H1 (cell line): ENCODE measurements at regions not wholly inside any gene's neighbourhood (a gene's known extent, or its start where the extent isn't known, plus 50 kb on each side); places are given as distances from the start of the nearest gene placed in this dataset.

ENCODE experiments used
- CTCF ChIA-PET: fragments of 300-600 bp; sonication (Branson Sonifier 250); formaldehyde crosslinking; loops from one replicate; lab custom pipeline; 2021; ENCODE audit not compliant: partially characterized antibody; lab: Charles Lee
- POLR2A ChIA-PET: fragments of 300-600 bp; sonication (Branson Sonifier 250); formaldehyde crosslinking; loops from one replicate; lab custom pipeline; 2021; ENCODE audit warnings: inconsistent platforms; ENCODE audit not compliant: partially characterized antibody; lab: Charles Lee
- DNase-seq, 2 experiments: peaks; one replicate each; pipeline versions ENCODE4 v3.0.0 to v3.0.0-alpha.2; 2010 to 2022; ENCODE audit warnings: low spot score in 2 of 2, low read depth in 1 of 2, mixed read lengths in 1 of 2
- FAIRE-seq: peaks from 2 replicates; lab custom pipeline; 2011; peaks lifted over from hg19 to GRCh38; lab: Jason Lieb, UNC
- H2AFZ ChIP-seq: 2 replicates; pipeline ENCODE4 v1.8.1; 2012; ENCODE audit warnings: low read length, inconsistent platforms
- H2AK5ac ChIP-seq: 2 replicates; pipeline ENCODE4 v1.6.1; 2013; ENCODE audit warnings: low read depth, low read length
- H2BK120ac ChIP-seq: replicated peaks from 2 replicates; pipeline ENCODE3; 2013; ENCODE audit warnings: low read depth, low read length, inconsistent platforms
- H2BK12ac ChIP-seq: 2 replicates; pipeline ENCODE4 v1.6.1; 2013; ENCODE audit warnings: low read depth, low read length
- H2BK15ac ChIP-seq: 2 replicates; pipeline ENCODE4 v1.6.1; 2013; ENCODE audit warnings: low read length
- H2BK20ac ChIP-seq: 2 replicates; pipeline ENCODE4 v1.6.1; 2013; ENCODE audit warnings: low read length
- H2BK5ac ChIP-seq: 2 replicates; pipeline ENCODE4 v1.6.1; 2013; ENCODE audit warnings: low read depth, low read length
- H3K14ac ChIP-seq: 2 replicates; pipeline ENCODE4 v1.6.1; 2013; ENCODE audit warnings: inconsistent platforms; ENCODE audit not compliant: insufficient read length
- H3K18ac ChIP-seq: 2 replicates; pipeline ENCODE4 v1.6.1; 2013; ENCODE audit warnings: low read length; ENCODE audit errors: extremely low read depth
- H3K23ac ChIP-seq: 2 replicates; pipeline ENCODE4 v1.6.1; 2013; ENCODE audit warnings: inconsistent platforms; ENCODE audit not compliant: insufficient read length
- H3K23me2 ChIP-seq: 2 replicates; pipeline ENCODE4 v1.6.1; 2013; ENCODE audit warnings: low read depth, low read length
- H3K27ac ChIP-seq: 2 replicates; pipeline ENCODE4 v1.6.1; 2011; ENCODE audit warnings: low read depth, low read length, inconsistent platforms
- H3K27me3 ChIP-seq, 4 experiments: replicated peaks in 1 of 4; 1 replicate in 1 of 4; 2 replicates in 3 of 4; pipeline versions ENCODE4 v1.6.1 to v1.8.1; 2011 to 2013; ENCODE audit warnings: low read length in 3 of 4, mild to moderate bottlenecking in 3 of 4, inconsistent platforms in 2 of 4, mixed read lengths in 2 of 4, moderate library complexity in 1 of 4; ENCODE audit not compliant: control insufficient read depth in 3 of 4, insufficient read depth in 3 of 4; ENCODE audit errors: extremely low read depth in 1 of 4
- H3K36me3 ChIP-seq, 4 experiments: 2 replicates each; pipeline versions ENCODE4 v1.6.1 to v1.8.1; 2011 to 2013; ENCODE audit warnings: mild to moderate bottlenecking in 4 of 4, low read length in 3 of 4, moderate library complexity in 2 of 4, control low read depth in 1 of 4, inconsistent platforms in 1 of 4; ENCODE audit not compliant: insufficient read depth in 4 of 4, control insufficient read depth in 2 of 4
- H3K4ac ChIP-seq: replicated peaks from 2 replicates; pipeline ENCODE3; 2013; ENCODE audit warnings: low read length, low read depth, mixed read lengths, inconsistent platforms; ENCODE audit not compliant: insufficient read length
- H3K4me1 ChIP-seq, 4 experiments: replicated peaks in 1 of 4; 1 replicate in 1 of 4; 2 replicates in 3 of 4; pipeline versions ENCODE4 v1.6.1 to v1.8.1; 2011 to 2013; ENCODE audit warnings: low read length in 3 of 4, inconsistent platforms in 2 of 4, mixed read lengths in 1 of 4; ENCODE audit not compliant: insufficient read depth in 4 of 4, control insufficient read depth in 3 of 4
- H3K4me2 ChIP-seq, 2 experiments: 2 replicates each; pipeline versions ENCODE4 v1.6.1 to v1.8.1; 2011 to 2013; ENCODE audit warnings: low read depth in 2 of 2, low read length in 2 of 2, control low read depth in 1 of 2, inconsistent platforms in 1 of 2, mild to moderate bottlenecking in 1 of 2; ENCODE audit not compliant: insufficient read depth in 1 of 2
- H3K4me3 ChIP-seq, 4 experiments: fragments of 200-600, 300-600 bp in 1 of 4; sonication (generic), shearing (Covaris generic), sonication (Bioruptor Twin) in 1 of 4; 2 replicates each; pipeline versions ENCODE4 v1.5.1 to v1.8.1; 2011 to 2016; ENCODE audit warnings: low read length in 4 of 4, low read depth in 3 of 4, control low read depth in 2 of 4, inconsistent platforms in 2 of 4, mild to moderate bottlenecking in 2 of 4, mixed read lengths in 1 of 4, moderate library complexity in 1 of 4; ENCODE audit not compliant: insufficient read depth in 2 of 4; ENCODE audit errors: extremely low read depth in 1 of 4
- H3K56ac ChIP-seq: replicated peaks from 2 replicates; pipeline ENCODE3; 2013; ENCODE audit warnings: low read depth, mild to moderate bottlenecking, mixed read lengths, low read length, inconsistent platforms; ENCODE audit not compliant: insufficient read length
- H3K79me1 ChIP-seq: 2 replicates; pipeline ENCODE4 v1.6.1; 2013; ENCODE audit warnings: low read depth, low read length, control low read depth
- H3K79me2 ChIP-seq, 2 experiments: 2 replicates each; pipeline versions ENCODE4 v1.6.1 to v1.8.1; 2012 to 2013; ENCODE audit warnings: low read length in 2 of 2, mild to moderate bottlenecking in 2 of 2, inconsistent platforms in 1 of 2; ENCODE audit not compliant: insufficient read depth in 2 of 2, control insufficient read depth in 1 of 2
- H3K9ac ChIP-seq, 4 experiments: replicated peaks in 1 of 4; 1 replicate in 1 of 4; 2 replicates in 3 of 4; pipeline versions ENCODE4 v1.6.1 to v1.8.1; 2011 to 2013; ENCODE audit warnings: low read depth in 3 of 4, low read length in 3 of 4, control low read depth in 2 of 4, mild to moderate bottlenecking in 2 of 4, moderate library complexity in 2 of 4, inconsistent platforms in 1 of 4; ENCODE audit errors: extremely low read depth in 1 of 4
- H3K9me3 ChIP-seq, 2 experiments: 2 replicates each; pipeline versions ENCODE4 v1.6.1 to v1.8.1; 2012 to 2013; ENCODE audit warnings: mild to moderate bottlenecking in 2 of 2, moderate library complexity in 2 of 2, control low read depth in 1 of 2, inconsistent platforms in 1 of 2, low read depth in 1 of 2, low read length in 1 of 2, mixed read lengths in 1 of 2; ENCODE audit not compliant: insufficient read depth in 2 of 2
- H4K20me1 ChIP-seq, 2 experiments: replicated peaks in 1 of 2; 2 replicates each; pipeline versions ENCODE3 to v1.8.1; 2011 to 2013; ENCODE audit warnings: inconsistent platforms in 2 of 2, low read length in 2 of 2, mild to moderate bottlenecking in 1 of 2; ENCODE audit not compliant: insufficient read depth in 2 of 2, control insufficient read depth in 1 of 2
- H4K5ac ChIP-seq: 2 replicates; pipeline ENCODE4 v1.6.1; 2013; ENCODE audit warnings: low read length, low read depth, mixed read lengths, inconsistent platforms; ENCODE audit not compliant: insufficient read length
- H4K8ac ChIP-seq: 2 replicates; pipeline ENCODE4 v1.8.0; 2013; ENCODE audit warnings: mild to moderate bottlenecking, moderate library complexity, low read length, inconsistent platforms; ENCODE audit not compliant: insufficient read depth; ENCODE audit errors: extremely low read depth
- H4K91ac ChIP-seq: replicated peaks from 2 replicates; pipeline ENCODE3; 2013; ENCODE audit warnings: low read length, mixed read lengths, inconsistent platforms; ENCODE audit not compliant: insufficient read length
- CEBPB ChIP-seq: IDR thresholded peaks from 2 replicates; pipeline ENCODE4 v1.6.1; 2012; ENCODE audit warnings: low read depth, low read length
- CHD2 ChIP-seq: IDR thresholded peaks from 2 replicates; pipeline ENCODE4 v1.6.1; 2012; ENCODE audit warnings: low read length, improper control_type of control experiment
- KDM1A ChIP-seq: fragments of 200-600, 300-600 bp; sonication (generic); IDR thresholded peaks from 2 replicates; pipeline ENCODE4 v1.7.1; 2016; ENCODE audit warnings: mild to moderate bottlenecking, low read length, borderline replicate concordance
- RAD21 ChIP-seq, 2 experiments: IDR thresholded peaks in 1 of 2; conservative IDR thresholded peaks in 1 of 2; 2 replicates each; pipeline ENCODE4 v1.6.1; 2011; ENCODE audit warnings: low read depth in 2 of 2, low read length in 2 of 2, improper control_type of control experiment in 1 of 2, inconsistent platforms in 1 of 2, mild to moderate bottlenecking in 1 of 2, moderate library complexity in 1 of 2
- RFX5 ChIP-seq: IDR thresholded peaks from 2 replicates; pipeline ENCODE4 v1.6.1; 2011; ENCODE audit warnings: low read depth, low read length, improper control_type of control experiment, borderline replicate concordance
- SIRT6 ChIP-seq: IDR thresholded peaks from one replicate; pipeline ENCODE4 v1.7.1; 2012; ENCODE audit warnings: low read length, inconsistent platforms
- SP1 ChIP-seq: IDR thresholded peaks from 2 replicates; pipeline ENCODE4 v1.6.1; 2011; ENCODE audit warnings: low read depth, low read length
- TEAD4 ChIP-seq: IDR thresholded peaks from 2 replicates; pipeline ENCODE4 v1.6.1; 2012; ENCODE audit warnings: low read depth, low read length, inconsistent platforms, mixed read lengths
- WGBS, 2 experiments: shearing (Covaris generic) in 1 of 2; methylation state at CpG; one replicate each; pipeline versions ENCODE4 v1.1.6 to v1.1.7; 2013 to 2015; ENCODE audit warnings: low lambda C conversion rate in 2 of 2, mixed read lengths in 2 of 2, inconsistent platforms in 1 of 2, low coverage in 1 of 2, missing lambda C conversion rate in 1 of 2; ENCODE audit not compliant: insufficient replicate concordance in 2 of 2, insufficient coverage in 1 of 2, insufficient read length in 1 of 2; ENCODE audit errors: extremely low coverage in 1 of 2, missing lambda C conversion rate in 1 of 2; 5-methylcytosine and 5-hydroxymethylcytosine counted together

GRCh38 chr15:35678774-35679173, 132.8 kb upstream of the DPH6 start:
- Histone ChIP-seq H4K5ac (no peak overlapping the region), H3K27ac (no peak overlapping the region), H3K79me1 (no peaks in the 10 kb centered on the region), H4K20me1 (no peaks in the 10 kb centered on the region), H3K27me3 (no peaks in the 10 kb centered on the region), H3K14ac (no peak overlapping the region), H3K23me2 (no peaks in the 10 kb centered on the region), H3K23ac (no peak overlapping the region), H3K9ac (no peak overlapping the region), H3K9me3 (no peaks in the 10 kb centered on the region), H2BK5ac (no peak overlapping the region), H2BK20ac (no peak overlapping the region), H3K79me2 (no peaks in the 10 kb centered on the region), H3K56ac (no peak overlapping the region), H3K4me3 (no peak overlapping the region), H3K4ac (no peak overlapping the region), H3K36me3 (no peaks in the 10 kb centered on the region), H2BK15ac (no peak overlapping the region), H3K18ac (no peak overlapping the region), H2AFZ (no peak overlapping the region), H2BK120ac (no peak overlapping the region), H3K4me1 (peaks cover 0 to 2% (median 0%) of the 10 kb centered on the region in 4 experiments; a peak in 1 of 7 replicates), H4K91ac (no peak overlapping the region), H4K8ac (no peak overlapping the region), H2BK12ac (no peak overlapping the region), H2AK5ac (no peak overlapping the region)
- 87% methylated on average over 2 of the region's 2 CpGs; no CpG with 5 or more reads in 1 of the 2 experiments for WGBS, 2 experiments
- FAIRE-seq = no peak
- POLR2A ChIA-PET = no interaction called here
- CTCF ChIA-PET = no interaction called here
- TF ChIP-seq SIRT6 = no peak
- TF ChIP-seq CEBPB = no peak
- TF ChIP-seq KDM1A = no peak
- no peak for TF ChIP-seq SP1
- no peak for TF ChIP-seq TEAD4
- no peak for TF ChIP-seq CHD2
- TF ChIP-seq RFX5 = no peak
- no peak for TF ChIP-seq RAD21 (IDR thresholded peaks at IDR 0.05 in 1 of 2, conservative IDR thresholded peaks at IDR 0.05 in 1 of 2; ENCODE audit: low read depth in 2 of 2, low read length in 2 of 2)
- TF ChIP-seq, all 59 proteins: peak for 0
- H3K4me2 ChIP-seq = no peak overlapping the region
- no peak for DNase-seq
